ENCODE measurements at regions not wholly inside any gene's neighbourhood (a gene's known extent, or its start where the extent isn't known, plus 50 kb on each side); places are given as distances from the start of the nearest gene placed in this dataset.
A peak's percentile ranks its signal among the peaks of the same experiment; 100 is the strongest.

DNA sequence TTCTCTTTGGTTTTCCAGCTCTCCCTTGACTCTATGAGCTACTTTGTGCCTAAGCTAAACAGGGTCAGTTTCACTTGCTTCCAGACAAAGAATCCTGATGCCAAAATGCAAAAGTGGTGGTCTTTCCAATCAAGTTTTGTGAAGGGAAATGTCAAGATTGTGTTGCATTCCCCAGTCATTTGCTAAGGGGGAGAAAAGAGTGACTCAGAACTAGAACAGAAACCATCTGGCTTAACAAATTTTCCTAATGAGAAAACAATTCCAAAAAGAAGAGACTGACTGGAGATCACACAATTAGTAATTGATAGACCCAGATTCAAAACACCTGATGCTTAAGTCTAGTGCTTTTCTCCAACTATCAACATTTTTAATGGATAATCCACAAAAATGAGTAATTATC lies 235.1 kb upstream of the DIO2 start:
- no peak for DNase-seq (ENCODE audit: low spot score)

DNA sequence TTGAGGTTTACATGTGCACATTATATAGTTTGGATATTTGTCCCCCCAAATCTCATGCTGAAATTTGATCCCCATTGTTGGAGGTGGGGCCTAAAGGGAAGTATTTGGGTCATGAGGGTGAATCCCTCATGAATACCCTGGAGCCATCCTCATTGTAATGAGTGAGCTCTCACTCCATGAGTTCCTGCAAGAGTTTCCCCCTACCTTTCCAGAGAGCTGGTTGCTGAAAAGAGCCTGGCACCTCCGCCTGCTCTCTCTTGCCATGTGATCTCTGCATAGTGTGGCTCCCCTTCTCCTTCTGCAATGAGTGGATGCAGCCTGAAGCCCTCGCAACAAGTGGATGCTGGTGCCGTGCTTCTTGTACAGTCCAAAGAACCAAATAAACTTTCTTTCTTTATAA lies 234.3 kb upstream of the DIO2 start:
- DNase-seq (ENCODE audit: low spot score): no peak

DNA sequence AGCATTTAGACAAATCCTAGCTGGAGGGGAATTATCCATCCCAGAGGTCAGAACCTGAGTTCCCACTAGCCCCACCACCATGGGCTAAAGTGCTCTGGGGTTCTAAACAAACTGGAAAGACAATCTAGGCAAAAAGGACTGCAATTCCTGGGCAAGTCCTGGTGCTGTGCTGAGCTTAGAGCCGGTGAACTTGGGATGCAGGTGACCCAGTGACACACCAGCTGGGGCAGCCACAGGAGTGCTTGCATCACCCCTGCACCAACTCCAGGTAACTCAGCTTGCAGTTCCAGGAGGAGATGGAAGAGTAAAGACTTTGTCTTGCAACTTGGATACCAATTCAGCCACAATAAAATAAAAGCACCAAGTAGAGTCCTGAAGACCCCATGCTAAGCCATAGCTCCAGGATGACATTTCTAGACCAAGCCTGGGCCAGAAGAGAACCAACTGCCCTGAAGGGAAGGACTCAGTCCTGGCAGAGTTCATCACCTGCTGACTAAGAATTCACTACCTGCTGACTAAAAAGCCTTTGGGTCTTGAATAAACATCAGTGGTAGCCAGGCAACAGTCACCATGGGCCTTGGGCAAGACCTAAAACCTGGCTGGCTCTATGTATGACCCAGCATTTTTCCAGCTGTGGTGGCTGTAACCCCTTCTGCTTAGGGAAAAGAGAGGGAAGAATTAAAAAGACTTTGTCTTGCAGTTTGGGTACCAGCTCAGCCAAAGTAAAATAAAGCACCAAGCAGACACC lies 223.4 kb upstream of the DIO2 start:
- no peak for DNase-seq (ENCODE audit: low spot score)

DNA sequence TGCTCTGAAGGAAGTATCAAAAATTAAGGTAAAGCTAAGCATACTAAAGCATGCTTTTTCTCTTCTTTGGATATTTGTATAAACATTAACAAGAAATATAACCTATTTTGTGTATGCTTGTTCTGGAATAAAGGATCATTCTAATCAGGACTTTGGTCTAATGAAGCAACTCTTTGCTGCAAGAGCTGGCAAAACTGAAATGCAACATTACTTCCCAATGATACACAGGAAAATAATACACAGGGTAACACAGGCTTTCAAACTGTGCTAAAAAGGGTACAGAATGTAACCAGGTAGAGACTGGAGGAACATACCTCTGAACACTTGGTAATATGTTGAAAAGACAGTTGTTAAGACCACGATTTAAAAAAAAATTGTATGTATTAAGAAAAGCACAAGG lies 222.5 kb upstream of the DIO2 start:
- no peak for DNase-seq (ENCODE audit: low spot score)

DNA sequence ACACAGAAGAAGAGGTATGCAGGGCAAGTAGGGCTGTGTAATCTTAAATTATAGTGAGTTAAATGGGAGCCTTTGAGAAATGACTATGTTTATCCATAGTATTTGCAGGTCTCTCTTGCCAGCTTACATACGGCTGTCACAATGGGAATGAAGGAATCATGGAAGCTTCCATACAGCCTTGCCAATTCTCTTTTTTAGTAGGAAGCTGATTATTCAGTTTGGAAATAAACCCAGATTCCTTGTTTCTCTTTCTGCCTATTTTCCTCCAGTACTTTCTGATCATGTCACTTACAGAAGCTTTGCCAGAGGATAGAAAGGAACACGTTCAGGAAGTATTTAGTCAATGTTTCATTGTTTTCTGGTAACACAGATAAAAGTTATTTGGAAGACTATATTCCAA lies 217.4 kb upstream of the DIO2 start:
- DNase-seq (ENCODE audit: low spot score): no peak

DNA sequence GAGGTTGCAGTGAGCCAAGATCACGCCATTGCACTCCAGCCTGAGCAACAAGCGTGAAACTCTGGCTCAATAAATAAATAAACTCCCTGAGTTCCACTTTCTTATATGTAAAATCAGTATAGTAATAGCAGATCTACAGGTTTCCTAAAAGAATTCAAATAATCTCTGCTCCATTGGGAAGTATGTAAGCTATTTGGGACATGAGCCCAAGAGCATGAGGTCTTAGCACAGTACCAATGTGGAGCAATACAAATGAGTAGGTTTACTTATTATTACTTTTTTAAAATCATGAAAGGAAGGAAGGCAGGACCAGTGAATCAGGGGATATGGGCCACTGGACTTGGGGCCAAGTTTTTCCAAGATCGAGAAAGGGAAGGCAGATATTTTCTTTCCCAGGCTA lies 216.9 kb upstream of the DIO2 start:
- no peak for DNase-seq (ENCODE audit: low spot score)

DNA sequence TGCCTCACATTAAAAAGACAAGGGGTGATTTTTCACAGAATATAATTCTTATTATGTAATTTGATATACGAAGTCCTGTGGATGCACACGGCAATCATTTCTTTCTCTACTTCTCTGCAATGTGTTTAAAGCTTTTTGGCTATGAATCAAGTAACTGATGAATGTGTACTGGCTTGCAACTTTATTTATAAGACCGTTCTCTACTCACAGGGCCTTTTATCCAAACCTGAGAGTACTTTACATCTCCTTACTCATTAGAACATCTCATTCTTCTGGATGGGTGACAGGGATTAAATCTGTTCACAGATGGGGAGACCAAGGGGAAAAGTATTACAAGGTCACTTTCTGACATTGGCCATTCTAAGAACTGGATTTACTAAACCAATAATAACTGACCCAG lies 215.8 kb upstream of the DIO2 start:
- DNase-seq (ENCODE audit: low spot score): no peak

- no peak for DNase-seq (ENCODE audit: low spot score)
Observed at GRCh38 chr14:80426683-80427082, 215.4 kb upstream of the DIO2 start.

DNA sequence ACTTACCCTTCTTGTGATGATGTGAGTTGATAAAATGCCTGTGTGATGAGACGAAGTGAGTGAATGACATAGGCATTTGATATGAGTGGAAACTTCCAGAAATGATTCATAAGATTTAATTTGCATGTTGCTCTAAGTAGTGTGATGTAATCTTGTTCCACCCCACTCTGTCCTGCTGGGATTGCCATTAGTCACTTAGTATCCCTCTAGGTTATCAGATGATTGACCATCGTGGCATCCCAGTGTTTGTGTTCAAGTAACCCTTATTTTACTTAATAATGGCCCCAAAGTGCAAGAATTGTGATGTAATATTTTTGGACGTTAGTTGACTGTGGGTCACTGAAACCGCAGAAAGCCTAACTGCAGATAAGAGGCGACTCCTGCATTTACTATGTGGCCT lies 214.4 kb upstream of the DIO2 start:
- no peak for DNase-seq (ENCODE audit: low spot score)

DNA sequence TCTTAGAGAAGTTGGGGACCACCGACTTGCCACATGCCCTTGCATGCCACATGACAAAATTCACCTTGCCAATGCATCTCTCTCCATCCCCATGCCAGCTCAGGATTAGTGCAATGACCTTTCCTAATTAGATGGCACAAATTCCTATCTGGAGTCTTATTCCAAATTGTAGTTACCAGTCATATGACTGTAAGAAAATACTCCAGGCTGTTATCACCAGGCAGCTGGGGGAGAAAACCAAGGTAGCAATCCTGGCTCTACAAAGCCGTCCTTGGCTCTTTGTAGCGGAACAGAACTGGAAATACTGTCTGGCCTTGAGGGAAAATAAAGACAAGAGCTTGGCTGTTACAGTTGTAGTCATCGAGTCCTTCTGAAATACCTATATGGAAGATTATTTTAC lies 208.5 kb upstream of the DIO2 start:
- DNase-seq (ENCODE audit: low spot score): no peak

DNA sequence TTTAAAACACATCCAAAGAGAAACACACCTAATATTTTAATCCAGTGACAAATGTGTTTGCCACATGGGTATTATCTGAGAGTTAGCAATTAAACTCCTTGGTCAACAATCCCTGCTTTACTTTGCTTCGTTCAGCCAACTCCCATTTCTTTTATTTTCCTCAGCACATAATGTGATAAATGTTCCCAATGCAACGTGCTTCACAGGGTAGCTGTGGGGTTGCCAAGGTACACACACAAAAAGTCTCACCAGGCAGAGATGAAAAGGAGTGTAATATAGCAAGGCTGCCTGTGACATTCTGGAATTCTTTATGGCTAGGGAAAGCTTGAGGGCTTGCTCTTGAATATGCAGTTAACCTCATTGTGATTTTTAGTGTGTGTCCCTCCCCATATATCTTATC lies 208.0 kb upstream of the DIO2 start:
- DNase-seq (ENCODE audit: low spot score): no peak

- DNase-seq (ENCODE audit: low spot score): no peak
Observed at GRCh38 chr14:80415636-80416035, 204.3 kb upstream of the DIO2 start.

- DNase-seq (ENCODE audit: low spot score): no peak
Observed at GRCh38 chr14:80414080-80414479, 202.8 kb upstream of the DIO2 start.

DNA sequence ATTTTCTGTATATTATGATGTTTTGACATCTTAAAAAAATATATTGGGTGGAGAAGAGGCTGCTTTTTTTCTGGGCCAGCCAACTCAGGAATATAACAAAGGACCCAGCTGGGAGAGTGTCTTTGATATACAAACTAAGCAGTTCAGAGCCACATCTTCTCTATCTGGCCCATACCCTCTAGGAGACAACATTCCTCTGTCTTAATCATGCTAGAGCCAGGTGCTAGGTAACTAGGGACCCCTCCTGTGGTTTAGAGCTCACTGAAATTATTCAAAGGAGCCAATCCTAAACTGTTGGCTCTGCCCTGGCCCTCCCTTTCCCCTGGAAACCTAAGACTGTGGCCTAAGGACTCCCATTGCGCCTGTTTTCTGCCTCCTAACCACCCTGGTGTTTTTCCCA lies 193.1 kb upstream of the DIO2 start:
- no peak for DNase-seq (ENCODE audit: low spot score)

DNA sequence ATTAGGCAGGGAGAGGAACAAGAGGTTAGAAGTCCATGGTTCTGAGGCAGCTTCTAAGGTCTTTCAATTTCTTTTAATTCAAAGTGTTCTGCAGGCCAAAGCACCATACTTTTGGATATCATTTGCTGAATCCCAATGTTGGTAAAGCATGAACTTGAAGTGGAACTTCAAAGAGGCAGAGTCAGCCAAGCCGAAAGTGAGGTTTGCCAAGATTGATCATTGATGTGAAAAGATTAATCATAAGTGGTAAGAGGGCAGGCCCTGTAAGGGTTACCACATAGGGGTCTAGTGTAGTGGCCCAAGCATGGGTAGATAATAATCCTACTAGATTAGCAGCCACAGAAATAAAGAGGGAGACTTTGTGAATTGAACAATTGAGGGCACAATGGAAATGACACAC lies 191.7 kb upstream of the DIO2 start:
- no peak for DNase-seq (ENCODE audit: low spot score)

DNA sequence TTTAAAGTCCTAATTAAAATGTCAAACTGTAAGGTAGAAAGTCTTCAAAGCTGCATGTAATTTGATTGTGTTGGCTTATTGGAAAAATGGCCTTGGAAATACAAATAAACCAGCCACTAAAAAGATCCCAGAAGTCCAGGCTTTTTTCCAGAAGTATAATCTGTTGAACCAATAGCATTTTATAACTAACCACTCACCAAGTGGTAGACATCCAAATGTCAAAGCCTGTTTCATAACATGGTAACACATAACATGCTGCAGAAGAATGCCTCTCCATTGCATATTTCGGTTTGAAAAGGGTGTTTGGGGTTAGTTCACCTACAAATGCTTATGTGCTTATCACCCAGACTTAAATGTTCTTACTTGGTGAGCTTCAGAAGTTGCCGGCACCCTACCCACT lies 183.7 kb upstream of the DIO2 start:
- DNase-seq (ENCODE audit: low spot score): no peak

DNA sequence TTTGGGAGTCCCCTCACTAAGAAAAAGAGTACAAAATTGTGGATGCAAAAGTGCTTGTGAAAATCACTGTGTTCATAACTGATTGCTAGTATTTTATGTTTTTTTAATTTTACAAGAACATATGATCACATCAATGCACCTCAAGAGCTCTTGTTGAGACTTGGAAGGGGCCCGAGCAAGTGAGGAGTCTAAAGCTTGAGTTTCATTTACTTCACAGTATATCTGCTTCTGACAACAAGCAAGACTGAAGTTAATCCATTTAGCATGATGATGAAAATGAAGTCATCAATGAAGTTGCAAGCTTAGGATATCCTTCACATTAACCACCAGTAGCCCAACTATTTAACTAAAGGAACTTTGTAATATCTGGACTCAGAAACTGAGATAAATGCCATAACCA lies 182.5 kb upstream of the DIO2 start:
- DNase-seq (ENCODE audit: low spot score): no peak

DNA sequence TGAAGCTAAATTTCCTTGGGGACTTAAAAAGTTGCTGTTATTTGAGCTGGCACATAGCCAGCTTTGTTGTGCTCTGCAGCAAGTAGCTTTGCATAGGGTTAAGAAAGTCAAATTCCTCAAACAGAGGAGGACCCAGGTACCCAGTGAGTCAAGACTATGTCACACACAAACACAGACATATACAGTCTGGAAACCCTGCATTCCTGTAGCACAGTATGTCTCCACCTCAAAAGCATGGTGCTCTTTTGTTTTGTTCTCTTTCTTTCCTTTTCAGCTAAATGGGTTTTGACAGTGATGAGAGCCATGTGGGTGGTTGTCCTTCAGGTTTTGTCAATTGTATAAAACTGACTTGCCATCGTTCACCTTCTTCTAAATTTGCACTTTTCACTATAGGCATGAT lies 179.6 kb upstream of the DIO2 start:
- peak; percentile 2 for DNase-seq (ENCODE audit: low spot score)

DNA sequence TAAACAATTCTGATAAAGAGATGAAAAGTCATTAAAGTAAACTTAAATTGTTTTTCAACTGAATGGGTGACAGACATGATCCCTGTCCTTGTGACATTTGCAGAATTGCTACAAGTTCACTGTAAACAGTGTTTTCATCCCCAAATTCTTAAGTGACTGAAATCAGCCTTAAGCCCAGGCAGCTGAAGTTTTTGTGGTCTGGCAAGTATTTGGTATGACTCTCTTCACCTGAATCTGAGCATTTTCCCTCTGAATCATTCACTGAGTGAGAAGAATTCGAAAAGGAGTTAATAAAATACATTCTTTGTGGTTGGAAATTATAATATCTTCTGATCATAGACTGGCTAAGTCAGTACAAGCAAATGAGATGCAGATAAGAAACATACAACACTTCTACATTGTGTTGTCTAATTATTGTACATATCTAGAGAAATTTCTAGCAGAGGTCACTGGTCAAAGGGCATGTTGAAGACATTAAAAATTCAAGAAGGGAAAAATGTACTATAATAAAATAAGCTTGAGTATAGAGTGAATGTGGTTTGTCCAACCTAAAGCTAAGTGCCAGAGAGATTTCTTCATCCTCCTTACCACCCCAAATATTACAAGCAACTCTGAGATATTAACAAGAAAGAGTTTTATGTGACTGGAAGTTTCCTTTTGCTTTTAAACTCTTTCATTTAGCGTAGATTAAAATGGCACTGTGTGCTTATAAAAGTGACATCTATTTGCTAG lies 177.8 kb upstream of the DIO2 start:
- DNase-seq (ENCODE audit: low spot score): no peak

DNA sequence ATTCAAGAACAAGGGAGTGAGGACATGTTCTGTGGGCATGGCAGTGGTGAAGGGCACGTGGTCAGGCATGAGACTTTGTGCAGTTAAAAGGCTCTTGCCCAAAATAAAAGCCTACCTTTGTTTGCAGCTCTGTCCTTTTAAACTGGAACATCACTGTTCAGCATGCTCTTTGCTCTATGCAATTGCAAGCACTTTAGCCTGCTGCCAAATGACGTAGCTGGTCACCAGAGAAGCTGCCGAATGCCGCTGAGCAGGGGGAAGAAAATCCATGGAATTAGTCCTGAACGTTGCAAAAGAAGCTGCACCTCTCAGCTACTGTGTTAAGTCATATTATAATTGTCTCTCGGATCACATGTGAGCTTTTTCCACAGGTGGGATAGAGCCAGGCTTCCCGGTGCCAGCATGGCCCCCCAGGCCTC lies 176.3 kb upstream of the DIO2 start:
- no peak for DNase-seq (ENCODE audit: low spot score)

- no peak for DNase-seq (ENCODE audit: low spot score)
Observed at GRCh38 chr14:80385336-80385735, 174.0 kb upstream of the DIO2 start.

- no peak for DNase-seq (ENCODE audit: low spot score)
Observed at GRCh38 chr14:80383223-80383622, 171.9 kb upstream of the DIO2 start.

GRCh38 chr14:80381807-80382363 lies 170.6 kb upstream of the DIO2 start:
- no peak for DNase-seq (ENCODE audit: low spot score)

All from SK-N-DZ (cell line).